ENCODE measurements at regions not wholly inside any gene's neighbourhood (a gene's known extent, or its start where the extent isn't known, plus 50 kb on each side); places are given as distances from the start of the nearest gene placed in this dataset.
"Not testable (repeated sequence)": the region's sequence is repeated elsewhere in the genome, so short reads cannot be mapped to it uniquely, and the experiment has no call there.

- TF ChIP-seq POLR2A (IDR thresholded peaks at IDR 0.05) (no peak), CTCF (IDR thresholded peaks at IDR 0.05) (no peak)
- no peaks in the 10 kb centered on the region for H3K4me1 ChIP-seq
- no peaks in the 10 kb centered on the region for H3K27me3 ChIP-seq
- no peak for DNase-seq
- no peak overlapping the region for H3K27ac ChIP-seq
- H3K4me3 ChIP-seq, result no peak overlapping the region
- H3K36me3 ChIP-seq, result no peaks in the 10 kb centered on the region
- no peaks in the 10 kb centered on the region for H3K9me3 ChIP-seq
Measured at GRCh38 chr6:94734751-94735150, 842.6 kb upstream of the MANEA start.

GRCh38 chr6:94733066-94733465 lies 844.3 kb upstream of the MANEA start:
- no peaks in the 10 kb centered on the region for H3K36me3 ChIP-seq
- no peak for DNase-seq
- no peaks in the 10 kb centered on the region for H3K27me3 ChIP-seq
- no peaks in the 10 kb centered on the region for H3K9me3 ChIP-seq
- H3K4me3 ChIP-seq, result no peak overlapping the region
- H3K4me1 ChIP-seq, result no peaks in the 10 kb centered on the region
- H3K27ac ChIP-seq, result no peak overlapping the region
- no peak for TF ChIP-seq CTCF (IDR thresholded peaks at IDR 0.05)
- no peak for TF ChIP-seq POLR2A (IDR thresholded peaks at IDR 0.05)

GRCh38 chr6:94727710-94728109 lies 849.6 kb upstream of the MANEA start:
- H3K4me1 ChIP-seq, result no peaks in the 10 kb centered on the region
- no peak overlapping the region for H3K27ac ChIP-seq
- no peaks in the 10 kb centered on the region for H3K36me3 ChIP-seq
- no peaks in the 10 kb centered on the region for H3K9me3 ChIP-seq
- no peak for DNase-seq
- TF ChIP-seq POLR2A (IDR thresholded peaks at IDR 0.05) (no peak), CTCF (IDR thresholded peaks at IDR 0.05) (no peak)
- no peak overlapping the region for H3K4me3 ChIP-seq
- no peaks in the 10 kb centered on the region for H3K27me3 ChIP-seq

GRCh38 chr6:94721459-94721858 lies 855.9 kb upstream of the MANEA start:
- no peaks in the 10 kb centered on the region for H3K27me3 ChIP-seq
- TF ChIP-seq POLR2A (IDR thresholded peaks at IDR 0.05), result no peak
- TF ChIP-seq CTCF (IDR thresholded peaks at IDR 0.05), result no peak

GRCh38 chr6:94713446-94713845 lies 863.9 kb upstream of the MANEA start:
- Histone ChIP-seq H3K4me1 (no peaks in the 10 kb centered on the region), H3K27ac (no peak overlapping the region), H3K27me3 (no peaks in the 10 kb centered on the region), H3K9me3 (no peaks in the 10 kb centered on the region), H3K36me3 (no peaks in the 10 kb centered on the region), H3K4me3 (no peak overlapping the region)
- TF ChIP-seq CTCF (IDR thresholded peaks at IDR 0.05), result no peak
- TF ChIP-seq POLR2A (IDR thresholded peaks at IDR 0.05), result no peak
- no peak for DNase-seq

More at GRCh38 chr6:94721459-94721858, 855.9 kb upstream of the MANEA start:
- no peak for DNase-seq
- Histone ChIP-seq H3K4me3 (no peak overlapping the region), H3K9me3 (no peaks in the 10 kb centered on the region), H3K4me1 (no peaks in the 10 kb centered on the region), H3K27ac (no peak overlapping the region), H3K36me3 (no peaks in the 10 kb centered on the region)

- no peak for TF ChIP-seq POLR2A (IDR thresholded peaks at IDR 0.05)
- TF ChIP-seq CTCF (IDR thresholded peaks at IDR 0.05), result no peak
- H3K4me1 ChIP-seq, result no peaks in the 10 kb centered on the region
- no peak for DNase-seq
- no peaks in the 10 kb centered on the region for H3K9me3 ChIP-seq
- H3K27ac ChIP-seq, result no peak overlapping the region
- H3K36me3 ChIP-seq, result no peaks in the 10 kb centered on the region
- no peaks in the 10 kb centered on the region for H3K27me3 ChIP-seq
- no peak overlapping the region for H3K4me3 ChIP-seq
Measured at GRCh38 chr6:94698773-94699172, 878.6 kb upstream of the MANEA start.

- H3K36me3 ChIP-seq, H3K9me3 ChIP-seq, H3K4me3 ChIP-seq, H3K4me1 ChIP-seq, DNase-seq, H3K27me3 ChIP-seq, H3K27ac ChIP-seq: not testable (repeated sequence)
Measured at GRCh38 chr6:94687255-94687654, 890.1 kb upstream of the MANEA start.
